B cell (primary cell): ENCODE measurements at regions not wholly inside any gene's neighbourhood (a gene's known extent, or its start where the extent isn't known, plus 50 kb on each side); places are given as distances from the start of the nearest gene placed in this dataset.
A peak's percentile ranks its signal among the peaks of the same experiment; 100 is the strongest.

Experiments used
- ATAC-seq: fragments of 200-7000 bp; cut with Tn5 transposase; one replicate; pipeline ENCODE4 v1.10.0; 2021; ENCODE audit warnings: low read depth, mild to moderate bottlenecking, moderate number of reproducible peaks, moderate library complexity
- CTCF ChIA-PET: fragments of 350-600 bp; sonication (Branson Sonifier 250); formaldehyde crosslinking; loops from one replicate; lab custom pipeline; 2021; ENCODE audit warnings: antibody characterized with exemption, inconsistent platforms; lab: Charles Lee
- POLR2A ChIA-PET: fragments of 350-600 bp; sonication (Branson Sonifier 250); formaldehyde crosslinking; loops from one replicate; lab custom pipeline; 2021; ENCODE audit warnings: antibody characterized with exemption; lab: Charles Lee
- DNase-seq: peaks from one replicate; pipeline ENCODE4 v3.0.0; 2013
- H2AFZ ChIP-seq: 2 replicates; pipeline ENCODE4 v1.6.1; 2012; ENCODE audit warnings: mild to moderate bottlenecking, low read depth, low read length; ENCODE audit not compliant: insufficient read depth, poor library complexity, severe bottlenecking
- H3K27ac ChIP-seq, 2 donors: 1 replicate in 1 of 2; 2 replicates in 1 of 2; pipeline ENCODE4 v1.5.1; 2012 to 2013; ENCODE audit warnings: low read length in 2 of 2, mild to moderate bottlenecking in 2 of 2, moderate library complexity in 1 of 2
- H3K27me3 ChIP-seq, 4 experiments: fragments of 200-600 bp in 1 of 4; sonication (generic) in 1 of 4; replicated peaks in 1 of 4; 1 replicate in 2 of 4; 2 replicates in 2 of 4; pipeline versions ENCODE4 v1.6.1 to v1.7.0; 2013 to 2016; ENCODE audit warnings: low read length in 3 of 4, mild to moderate bottlenecking in 2 of 4, mixed read lengths in 1 of 4, moderate library complexity in 1 of 4; ENCODE audit not compliant: insufficient read depth in 4 of 4, control insufficient read depth in 3 of 4; ENCODE audit errors: control extremely low read depth in 1 of 4
- H3K36me3 ChIP-seq, 2 experiments: replicated peaks in 1 of 2; 1 replicate in 1 of 2; 2 replicates in 1 of 2; pipeline versions ENCODE4 v1.6.1 to v1.7.1; 2013; ENCODE audit warnings: low read length in 1 of 2; ENCODE audit not compliant: insufficient read depth in 2 of 2, control insufficient read depth in 1 of 2; ENCODE audit errors: control extremely low read depth in 1 of 2, extremely low read depth in 1 of 2
- H3K4me1 ChIP-seq, 2 donors: fragments of 200-600 bp in 1 of 2; sonication (generic) in 1 of 2; 1 replicate in 1 of 2; 2 replicates in 1 of 2; pipeline versions ENCODE4 v1.5.1 to v1.6.1; 2013 to 2017; ENCODE audit warnings: low read length in 2 of 2; ENCODE audit not compliant: control insufficient read depth in 2 of 2, insufficient read depth in 2 of 2
- H3K4me2 ChIP-seq: replicated peaks from 2 replicates; pipeline ENCODE3; 2012; ENCODE audit warnings: mild to moderate bottlenecking, low read depth, low read length; ENCODE audit not compliant: poor library complexity, severe bottlenecking
- H3K4me3 ChIP-seq, 5 experiments: fragments of 200-600 bp in 1 of 5; sonication (generic) in 1 of 5; 1 replicate in 3 of 5; 2 replicates in 2 of 5; pipeline versions ENCODE4 v1.5.1 to v1.7.0; 2011 to 2016; ENCODE audit warnings: low read length in 4 of 5, mild to moderate bottlenecking in 4 of 5, low read depth in 2 of 5, control low read depth in 1 of 5, moderate library complexity in 1 of 5; ENCODE audit not compliant: insufficient read depth in 1 of 5; ENCODE audit errors: control extremely low read depth in 1 of 5, extremely low read depth in 1 of 5
- H3K79me2 ChIP-seq: fragments of 200-600 bp; sonication (generic); one replicate; pipeline ENCODE4 v1.6.0; 2016; ENCODE audit warnings: low read length; ENCODE audit not compliant: control insufficient read depth, insufficient read depth
- H3K9ac ChIP-seq: fragments of 200-600 bp; sonication (generic); 2 replicates; pipeline ENCODE4 v1.6.1; 2017; ENCODE audit warnings: mild to moderate bottlenecking, low read length, moderate library complexity
- H3K9me3 ChIP-seq, 3 donors: one replicate each; pipeline versions ENCODE4 v1.6.1 to v1.7.1; 2013; ENCODE audit warnings: low read length in 2 of 3; ENCODE audit not compliant: control insufficient read depth in 2 of 3, insufficient read depth in 1 of 3; ENCODE audit errors: control extremely low read depth in 1 of 3
- H4K20me1 ChIP-seq: 2 replicates; pipeline ENCODE4 v1.6.0; 2012; ENCODE audit warnings: mild to moderate bottlenecking, low read length; ENCODE audit not compliant: insufficient read depth, control insufficient read depth, poor library complexity, severe bottlenecking
- H3K27ac Mint-ChIP-seq: one replicate; pipeline ENCODE4 v1.8.0; 2021; ENCODE audit warnings: mixed read lengths
- H3K27me3 Mint-ChIP-seq: one replicate; pipeline ENCODE4 v1.8.0; 2021; ENCODE audit warnings: mixed read lengths
- H3K4me1 Mint-ChIP-seq: one replicate; pipeline ENCODE4 v1.8.0; 2021; ENCODE audit warnings: mixed read lengths
- H3K4me3 Mint-ChIP-seq: one replicate; pipeline ENCODE4 v1.8.0; 2021; ENCODE audit warnings: mixed read lengths
- H3K9me3 Mint-ChIP-seq: one replicate; pipeline ENCODE4 v1.8.0; 2022; ENCODE audit warnings: mixed read lengths; ENCODE audit not compliant: insufficient read depth
- EZH2 ChIP-seq: IDR thresholded peaks from 2 replicates; pipeline ENCODE4 v1.6.1; 2012; ENCODE audit warnings: borderline replicate concordance, low read depth, mild to moderate bottlenecking, moderate library complexity, low read length; ENCODE audit not compliant: insufficient read depth, poor library complexity, severe bottlenecking
- WGBS: methylation state at CpG from one replicate; pipeline ENCODE4 v1.1.5; 2013; ENCODE audit warnings: missing lambda C conversion rate; ENCODE audit not compliant: insufficient coverage; 5-methylcytosine and 5-hydroxymethylcytosine counted together
- intact Hi-C: fragments of 100-400 bp; cut with micrococcal nuclease; formaldehyde crosslinking; loops from one replicate; pipeline ENCODE4 v1.10.0; 2022
- TF ChIP-seq, protein P1 (sequence below): fragments of 200-600 bp; IDR thresholded peaks from one replicate; pipeline ENCODE4 v1.8.0; 2022; ENCODE audit warnings: antibody characterized with exemption, mild to moderate bottlenecking

- DNase-seq (no peak), ATAC-seq (no peak)
- no peak overlapping the region for H3K9ac ChIP-seq
- POLR2A ChIA-PET: no interaction called here
- H3K4me3 ChIP-seq: no peak overlapping the region
- H3K4me1 ChIP-seq: no peaks in the 10 kb centered on the region
- no peaks in the 10 kb centered on the region for H4K20me1 ChIP-seq
- Mint-ChIP-seq H3K4me1 (no peaks in the 10 kb centered on the region), H3K4me3 (no peak overlapping the region), H3K9me3 (no peaks in the 10 kb centered on the region), H3K27ac (no peak overlapping the region), H3K27me3 (no peaks in the 10 kb centered on the region)
- H3K79me2 ChIP-seq: no peaks in the 10 kb centered on the region
- no peaks in the 10 kb centered on the region for H3K36me3 ChIP-seq
- H3K27ac ChIP-seq: no peak overlapping the region
- H2AFZ ChIP-seq: peak overlapping the region; percentile 0
- 25% methylated on average over 1 of the region's 7 CpGs for WGBS
- no peak overlapping the region for H3K4me2 ChIP-seq
- H3K9me3 ChIP-seq: peaks cover 0 to 23% (median 0%) of the 10 kb centered on the region in 3 donors
- no peak for TF ChIP-seq EZH2
- TF ChIP-seq, protein P1, sequence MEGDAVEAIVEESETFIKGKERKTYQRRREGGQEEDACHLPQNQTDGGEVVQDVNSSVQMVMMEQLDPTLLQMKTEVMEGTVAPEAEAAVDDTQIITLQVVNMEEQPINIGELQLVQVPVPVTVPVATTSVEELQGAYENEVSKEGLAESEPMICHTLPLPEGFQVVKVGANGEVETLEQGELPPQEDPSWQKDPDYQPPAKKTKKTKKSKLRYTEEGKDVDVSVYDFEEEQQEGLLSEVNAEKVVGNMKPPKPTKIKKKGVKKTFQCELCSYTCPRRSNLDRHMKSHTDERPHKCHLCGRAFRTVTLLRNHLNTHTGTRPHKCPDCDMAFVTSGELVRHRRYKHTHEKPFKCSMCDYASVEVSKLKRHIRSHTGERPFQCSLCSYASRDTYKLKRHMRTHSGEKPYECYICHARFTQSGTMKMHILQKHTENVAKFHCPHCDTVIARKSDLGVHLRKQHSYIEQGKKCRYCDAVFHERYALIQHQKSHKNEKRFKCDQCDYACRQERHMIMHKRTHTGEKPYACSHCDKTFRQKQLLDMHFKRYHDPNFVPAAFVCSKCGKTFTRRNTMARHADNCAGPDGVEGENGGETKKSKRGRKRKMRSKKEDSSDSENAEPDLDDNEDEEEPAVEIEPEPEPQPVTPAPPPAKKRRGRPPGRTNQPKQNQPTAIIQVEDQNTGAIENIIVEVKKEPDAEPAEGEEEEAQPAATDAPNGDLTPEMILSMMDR: no peak
- no peaks in the 10 kb centered on the region for H3K27me3 ChIP-seq
- intact Hi-C loops: no loop called here
- CTCF ChIA-PET: no interaction called here
Observed at GRCh38 chr6:63440057-63440456, 120.3 kb upstream of the LGSN start.

DNA sequence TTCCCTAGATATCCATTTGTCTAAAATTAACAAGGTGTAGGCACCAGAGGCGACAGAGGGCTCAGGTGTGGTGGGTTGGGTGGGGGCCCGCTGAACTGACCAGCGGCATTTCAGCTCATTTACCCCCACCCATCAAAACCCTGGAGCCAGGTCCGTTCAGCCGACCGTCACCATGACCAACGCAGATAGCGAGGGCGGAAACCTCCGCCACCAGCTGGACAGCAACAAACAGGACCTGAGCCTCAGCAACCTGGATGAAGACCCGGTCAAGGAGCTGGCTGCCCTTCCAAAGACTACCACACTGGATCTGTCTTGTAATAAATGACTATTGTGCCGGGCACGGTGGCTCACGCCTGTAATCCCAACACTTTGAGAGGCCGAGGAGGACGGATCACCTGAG is 120.8 kb upstream of the LGSN start:
- Mint-ChIP-seq H3K27ac (no peak overlapping the region), H3K9me3 (no peaks in the 10 kb centered on the region), H3K4me3 (no peak overlapping the region), H3K27me3 (no peaks in the 10 kb centered on the region), H3K4me1 (no peaks in the 10 kb centered on the region)
- Histone ChIP-seq H4K20me1 (no peaks in the 10 kb centered on the region), H3K9me3 (peaks cover 0 to 23% (median 0%) of the 10 kb centered on the region in 3 donors), H3K36me3 (no peaks in the 10 kb centered on the region), H3K4me3 (no peak overlapping the region), H3K4me2 (no peak overlapping the region), H2AFZ (no peak overlapping the region), H3K27me3 (no peaks in the 10 kb centered on the region), H3K9ac (no peak overlapping the region), H3K27ac (no peak overlapping the region), H3K4me1 (no peaks in the 10 kb centered on the region), H3K79me2 (no peaks in the 10 kb centered on the region)
- no peak for TF ChIP-seq EZH2
- TF ChIP-seq, protein P1: no peak
- DNase-seq (no peak), ATAC-seq (no peak)
- intact Hi-C loops: no loop called here
- ChIA-PET POLR2A (no interaction called here), CTCF (no interaction called here)
- WGBS: 96% methylated on average over 11 of the region's 16 CpGs
